Large intestine (tissue), 3 donors: ENCODE measurements at regions not wholly inside any gene's neighbourhood (a gene's known extent, or its start where the extent isn't known, plus 50 kb on each side); places are given as distances from the start of the nearest gene placed in this dataset.
"Not testable (repeated sequence)": the region's sequence is repeated elsewhere in the genome, so short reads cannot be mapped to it uniquely, and the experiment has no call there.

ENCODE experiments used
- DNase-seq, 2 donors: peaks; one replicate each; pipeline versions ENCODE4 v3.0.0 to v3.0.0-alpha.2; 2013
- H3K27ac ChIP-seq: one replicate; pipeline ENCODE4 v1.5.1; 2013; ENCODE audit warnings: low read length
- H3K27me3 ChIP-seq: 2 replicates; pipeline ENCODE4 v1.6.1; 2013; ENCODE audit warnings: low read length; ENCODE audit not compliant: control insufficient read depth, insufficient read depth
- H3K36me3 ChIP-seq: 2 replicates; pipeline ENCODE4 v1.6.1; 2013; ENCODE audit warnings: low read length; ENCODE audit not compliant: control insufficient read depth, insufficient read depth
- H3K4me1 ChIP-seq: one replicate; pipeline ENCODE4 v1.6.1; 2013; ENCODE audit warnings: low read length; ENCODE audit not compliant: control insufficient read depth, insufficient read depth
- H3K4me3 ChIP-seq: one replicate; pipeline ENCODE4 v1.5.1; 2013; ENCODE audit warnings: low read length
- H3K9me3 ChIP-seq: one replicate; pipeline ENCODE4 v1.6.1; 2013; ENCODE audit warnings: mild to moderate bottlenecking, low read depth, low read length, moderate library complexity; ENCODE audit not compliant: control insufficient read depth
- WGBS: methylation state at CpG from one replicate; pipeline ENCODE4 v1.1.5; 2013; ENCODE audit warnings: low lambda C conversion rate; ENCODE audit not compliant: insufficient coverage; 5-methylcytosine and 5-hydroxymethylcytosine counted together

DNA sequence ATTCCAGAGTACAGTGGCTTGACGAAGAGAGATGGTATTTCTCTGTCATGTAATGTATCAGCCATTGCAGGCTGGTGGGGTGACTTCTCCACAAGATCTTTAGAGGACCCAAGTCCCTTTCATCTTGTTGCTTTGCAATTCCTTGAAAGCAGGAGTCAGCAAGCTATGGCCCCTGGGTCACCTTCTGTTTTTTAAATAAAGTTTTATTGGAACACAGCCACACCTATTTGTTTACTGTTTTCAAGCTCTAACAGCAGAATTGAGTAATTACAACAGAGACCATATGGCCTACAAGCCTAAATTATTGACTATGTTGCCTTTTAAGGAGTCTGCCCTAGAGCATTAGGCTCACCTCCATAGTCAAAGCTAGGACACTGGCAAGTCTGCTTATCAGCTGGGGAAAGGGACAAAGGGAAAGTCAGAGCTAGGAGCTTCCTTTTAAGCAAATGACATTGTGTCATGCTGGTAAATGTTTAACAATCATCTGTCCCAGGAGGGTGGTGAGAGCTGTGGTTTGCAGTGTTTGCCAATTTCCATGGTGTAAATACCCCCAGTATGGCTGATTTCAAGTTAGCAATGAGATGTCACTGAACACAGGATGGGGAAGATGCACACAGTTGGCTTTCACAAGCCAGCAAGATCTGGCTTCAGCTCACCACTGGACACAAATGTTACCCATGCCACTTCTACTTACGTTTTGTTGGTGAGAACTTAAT, 87.7 kb upstream of the PWP1 start:
- H3K27me3 ChIP-seq = no peaks in the 10 kb centered on the region
- H3K4me1 ChIP-seq = no peaks in the 10 kb centered on the region
- H3K9me3 ChIP-seq = peaks cover 4% of the 10 kb centered on the region
- no CpG with 5 or more reads among the region's 2 CpGs for WGBS
- DNase-seq = no peak
- no peak overlapping the region for H3K27ac ChIP-seq
- H3K4me3 ChIP-seq = no peak overlapping the region
- H3K36me3 ChIP-seq = no peaks in the 10 kb centered on the region

DNA sequence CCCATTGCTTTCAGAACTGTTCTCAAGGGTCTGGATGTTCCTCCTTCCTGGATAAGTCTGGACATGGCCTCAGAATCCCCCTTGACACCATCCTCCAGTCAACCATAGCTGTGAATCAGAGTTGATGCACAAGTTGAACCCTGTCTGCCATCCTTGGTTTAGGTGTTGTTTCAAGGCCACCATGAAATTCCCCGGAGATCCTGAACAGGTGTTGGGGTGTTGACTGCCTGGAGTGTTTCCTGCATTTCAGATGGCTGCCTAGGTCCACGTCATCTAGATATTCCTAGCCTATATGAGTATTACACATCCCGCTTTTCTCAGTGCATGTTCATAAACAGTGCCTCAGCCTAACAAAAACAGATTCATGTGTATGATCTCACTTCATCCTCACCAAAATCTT, 86.7 kb upstream of the PWP1 start:
- DNase-seq = no peak
- Histone ChIP-seq H3K4me3 (no peak overlapping the region), H3K9me3 (peaks cover 4% of the 10 kb centered on the region), H3K27ac (no peak overlapping the region), H3K4me1 (no peaks in the 10 kb centered on the region), H3K27me3 (no peaks in the 10 kb centered on the region), H3K36me3 (no peaks in the 10 kb centered on the region)
- WGBS = no CpG with 5 or more reads among the region's 3 CpGs

DNA sequence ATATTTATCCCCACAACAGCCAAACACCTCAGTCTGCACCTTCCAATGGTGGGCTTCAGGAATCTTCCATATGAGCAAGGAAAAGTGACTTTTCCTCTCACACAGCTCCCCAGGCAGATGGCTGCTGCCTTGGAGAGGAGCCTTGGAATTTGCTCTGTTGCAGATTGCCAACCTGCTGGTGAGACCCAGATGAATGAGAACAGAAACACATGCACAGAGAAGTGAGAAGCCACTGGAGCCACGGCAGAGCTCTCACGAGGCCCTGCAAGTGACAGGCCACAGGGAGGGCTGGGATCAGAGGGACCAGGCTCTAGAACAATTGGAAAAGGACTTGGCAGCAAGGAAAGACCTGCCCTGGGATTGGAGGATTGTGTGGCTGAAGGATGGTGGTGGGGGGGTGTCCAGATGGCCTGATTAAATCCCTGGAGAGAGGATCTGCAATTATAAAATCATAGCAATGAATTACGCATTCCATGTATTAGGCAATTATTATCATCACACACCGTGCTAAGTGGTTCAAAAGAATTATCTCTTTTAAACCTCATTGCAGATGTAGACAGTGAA, 84.9 kb upstream of the PWP1 start:
- peaks cover 4% of the 10 kb centered on the region for H3K9me3 ChIP-seq
- H3K4me3 ChIP-seq = no peak overlapping the region
- 100% methylated on average over 1 of the region's 4 CpGs for WGBS
- H3K36me3 ChIP-seq = no peaks in the 10 kb centered on the region
- H3K27me3 ChIP-seq = no peaks in the 10 kb centered on the region
- no peak overlapping the region for H3K27ac ChIP-seq
- H3K4me1 ChIP-seq = peaks cover 2% of the 10 kb centered on the region
- DNase-seq = no peak

DNA sequence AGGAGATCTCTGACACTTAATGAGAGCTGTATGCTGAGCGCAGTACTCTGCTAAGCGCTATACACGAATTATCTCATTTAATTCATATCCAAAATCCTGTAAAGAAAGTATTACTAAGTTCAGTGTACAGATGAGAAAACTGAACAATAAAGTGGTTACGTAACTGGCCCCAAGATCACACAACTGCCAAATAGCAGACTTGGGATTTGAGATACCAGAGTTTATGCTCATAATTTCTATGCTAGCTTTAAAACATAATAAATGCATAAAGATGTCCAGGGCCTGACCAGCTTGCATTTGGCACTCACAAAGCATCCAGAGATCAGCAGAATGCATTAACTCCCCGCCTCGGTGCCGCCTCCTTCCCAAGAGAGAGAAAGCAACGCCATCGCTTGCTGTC, 83.2 kb upstream of the PWP1 start:
- no peak for DNase-seq
- WGBS = no CpG with 5 or more reads among the region's 9 CpGs
- Histone ChIP-seq H3K9me3 (peaks cover 4% of the 10 kb centered on the region), H3K27me3 (no peaks in the 10 kb centered on the region), H3K4me1 (peaks cover 8% of the 10 kb centered on the region), H3K4me3 (no peak overlapping the region), H3K27ac (no peak overlapping the region), H3K36me3 (no peaks in the 10 kb centered on the region)

DNA sequence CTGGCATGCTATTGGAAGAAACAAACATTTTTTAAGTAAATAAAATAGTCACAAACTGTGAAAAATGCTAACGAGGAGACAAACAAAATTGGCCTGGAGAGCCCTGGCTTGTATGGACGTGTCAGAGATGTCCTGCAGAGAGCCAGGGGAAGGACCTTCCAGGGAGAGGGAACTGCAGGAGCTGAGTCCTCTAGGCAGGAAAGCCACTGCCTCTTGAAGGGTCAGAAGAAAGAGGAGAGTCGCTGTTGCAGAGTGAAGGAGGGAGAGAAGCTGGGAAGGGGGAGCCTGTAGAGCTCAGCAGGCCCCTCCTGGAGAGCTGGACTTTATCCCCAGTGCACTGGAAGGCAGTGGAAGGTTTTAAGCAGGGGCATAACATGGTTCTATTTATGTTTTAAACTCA, 80.3 kb upstream of the PWP1 start:
- Histone ChIP-seq H3K27me3 (no peaks in the 10 kb centered on the region), H3K36me3 (no peaks in the 10 kb centered on the region), H3K4me3 (no peak overlapping the region), H3K27ac (no peak overlapping the region), H3K9me3 (no peaks in the 10 kb centered on the region), H3K4me1 (peaks cover 8% of the 10 kb centered on the region)
- no peak for DNase-seq
- no CpG with 5 or more reads among the region's 3 CpGs for WGBS

DNA sequence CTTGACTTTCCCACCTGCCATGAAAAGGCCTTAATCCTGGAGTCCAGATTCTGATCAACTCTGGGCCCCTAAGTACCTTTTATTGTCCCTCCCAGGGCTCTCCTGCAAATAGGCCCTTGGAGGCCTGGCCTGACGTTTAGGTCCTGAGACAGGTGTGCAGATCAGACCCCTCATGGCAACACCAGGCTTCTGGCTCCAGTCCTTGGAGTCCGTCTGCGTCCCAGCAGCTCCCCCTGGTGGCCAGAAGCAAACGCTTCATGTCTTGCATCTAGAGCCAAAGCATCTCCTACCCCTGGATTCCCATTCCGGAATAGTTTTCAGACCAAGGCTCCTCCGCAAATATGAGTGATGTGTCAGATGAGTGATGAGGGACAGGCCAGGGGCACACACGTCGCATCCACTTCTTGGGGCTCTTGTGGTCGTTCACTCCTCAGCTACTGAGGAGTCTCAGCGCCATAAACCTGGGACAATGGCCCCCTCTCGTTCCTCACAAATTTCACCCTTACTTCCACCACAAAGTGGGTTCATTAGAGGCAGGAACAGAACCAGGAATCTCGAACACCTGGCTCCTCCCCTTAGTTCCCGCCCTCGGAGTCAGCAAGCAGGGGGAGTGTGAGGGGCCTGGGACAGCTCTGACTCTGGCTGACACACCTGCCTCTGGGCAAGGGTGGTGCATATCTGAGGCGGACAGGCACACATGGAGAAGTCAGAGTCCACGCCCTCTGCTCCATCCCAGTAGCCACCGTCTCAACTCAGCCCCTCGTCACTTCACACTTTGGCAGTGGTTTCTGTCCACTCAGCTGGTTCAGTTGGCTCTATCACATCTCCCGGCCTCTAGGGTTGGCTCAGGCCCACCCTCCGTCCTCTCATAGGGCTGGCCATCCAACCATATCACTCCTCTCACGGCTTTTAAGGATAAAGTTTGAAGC, 77.9 kb upstream of the PWP1 start:
- Histone ChIP-seq H3K4me3 (no peak overlapping the region), H3K4me1 (peaks cover 8% of the 10 kb centered on the region), H3K27me3 (no peaks in the 10 kb centered on the region), H3K9me3 (no peaks in the 10 kb centered on the region), H3K27ac (no peak overlapping the region), H3K36me3 (no peaks in the 10 kb centered on the region)
- peak; percentile 67 to 77 for DNase-seq
- no CpG with 5 or more reads among the region's 21 CpGs for WGBS

DNA sequence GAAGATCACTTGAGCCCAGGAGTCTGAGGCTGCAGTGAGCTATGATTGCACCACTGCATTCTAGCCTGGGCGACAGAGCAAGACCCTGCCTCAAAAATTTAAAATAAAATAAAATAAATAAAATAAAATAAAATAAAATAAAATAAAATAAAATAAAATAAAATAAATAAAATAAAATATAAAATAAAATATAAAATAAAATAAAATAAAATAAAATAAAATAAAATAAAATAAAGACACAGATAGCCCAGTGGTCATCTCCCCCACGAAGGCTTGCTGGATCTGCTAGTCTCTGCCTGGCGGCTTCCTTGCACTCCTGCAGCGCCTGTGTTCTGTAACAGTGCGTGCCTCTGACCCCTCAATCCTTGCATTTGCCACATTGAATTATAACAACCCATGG, 76.8 kb upstream of the PWP1 start:
- no CpG with 5 or more reads among the region's 5 CpGs for WGBS
- H3K4me3 ChIP-seq, DNase-seq, H3K27ac ChIP-seq, H3K4me1 ChIP-seq, H3K36me3 ChIP-seq, H3K9me3 ChIP-seq, H3K27me3 ChIP-seq: not testable (repeated sequence)

DNA sequence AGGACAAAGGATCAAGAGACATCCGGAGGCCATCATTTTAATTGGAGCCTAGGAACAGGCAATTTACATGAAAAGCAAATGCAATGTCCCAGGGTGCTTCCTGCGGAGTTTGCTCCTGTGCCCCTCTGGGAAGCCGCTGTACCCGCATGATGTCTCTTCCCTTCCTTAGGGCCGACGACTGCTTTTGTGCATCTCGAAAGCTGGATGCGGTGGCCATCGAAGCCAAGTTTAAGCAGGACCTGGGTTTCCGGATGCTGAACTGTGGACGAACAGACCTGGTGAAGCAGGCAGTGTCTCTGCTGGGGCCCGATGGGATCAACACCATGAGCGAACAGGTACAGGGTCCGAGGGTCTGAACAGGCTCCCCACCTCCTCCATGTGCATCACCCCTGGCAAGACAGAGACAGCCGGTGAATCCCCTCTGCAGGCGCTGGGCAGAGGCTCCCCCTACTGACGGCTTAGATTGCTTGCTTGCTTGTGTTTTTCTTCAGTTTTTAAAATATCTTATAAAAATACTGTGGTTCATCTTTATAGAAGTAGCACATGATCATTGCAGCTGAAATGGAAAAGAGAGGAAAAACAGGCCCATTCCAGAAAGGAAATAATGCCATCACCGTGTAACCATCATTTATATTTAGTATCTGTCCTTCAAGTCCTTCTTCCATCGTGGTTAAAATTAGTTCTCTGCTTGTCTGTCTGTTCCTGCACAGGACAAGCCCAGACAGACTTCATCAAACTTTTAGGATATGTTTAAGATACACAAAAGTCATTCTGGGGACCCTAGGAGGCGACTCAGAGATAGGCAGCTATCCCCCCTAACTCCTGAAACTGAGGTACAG, 75.4 kb upstream of the PWP1 start:
- Histone ChIP-seq H3K4me1 (peaks cover 8% of the 10 kb centered on the region), H3K36me3 (no peaks in the 10 kb centered on the region), H3K9me3 (no peaks in the 10 kb centered on the region), H3K4me3 (no peak overlapping the region), H3K27me3 (no peaks in the 10 kb centered on the region), H3K27ac (no peak overlapping the region)
- peak in 1 of 2 donors; percentile 17 for DNase-seq
- 0% methylated on average over 2 of the region's 20 CpGs for WGBS

DNA sequence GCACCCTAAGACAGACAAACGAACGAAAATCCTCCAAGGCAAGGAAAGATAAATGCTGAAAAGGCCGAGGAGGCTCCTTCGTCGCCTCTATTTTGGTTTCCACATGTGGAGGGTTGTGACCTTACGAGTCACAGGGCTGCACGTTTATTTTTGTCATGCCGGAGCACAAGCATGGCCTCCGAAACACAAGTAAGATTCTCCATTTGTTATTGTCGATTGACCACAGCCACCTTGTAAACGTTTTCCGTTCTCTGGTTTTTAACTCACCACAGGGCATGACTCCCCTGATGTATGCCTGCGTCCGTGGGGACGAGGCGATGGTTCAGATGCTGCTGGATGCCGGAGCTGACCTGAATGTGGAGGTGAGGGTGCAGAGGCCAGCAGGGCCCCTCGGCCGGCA, 73.1 kb upstream of the PWP1 start:
- no peak for DNase-seq
- H3K4me3 ChIP-seq = no peak overlapping the region
- no peaks in the 10 kb centered on the region for H3K4me1 ChIP-seq
- no peak overlapping the region for H3K27ac ChIP-seq
- H3K27me3 ChIP-seq = no peaks in the 10 kb centered on the region
- H3K36me3 ChIP-seq = no peaks in the 10 kb centered on the region
- no peaks in the 10 kb centered on the region for H3K9me3 ChIP-seq
- WGBS = no CpG with 5 or more reads among the region's 19 CpGs

DNA sequence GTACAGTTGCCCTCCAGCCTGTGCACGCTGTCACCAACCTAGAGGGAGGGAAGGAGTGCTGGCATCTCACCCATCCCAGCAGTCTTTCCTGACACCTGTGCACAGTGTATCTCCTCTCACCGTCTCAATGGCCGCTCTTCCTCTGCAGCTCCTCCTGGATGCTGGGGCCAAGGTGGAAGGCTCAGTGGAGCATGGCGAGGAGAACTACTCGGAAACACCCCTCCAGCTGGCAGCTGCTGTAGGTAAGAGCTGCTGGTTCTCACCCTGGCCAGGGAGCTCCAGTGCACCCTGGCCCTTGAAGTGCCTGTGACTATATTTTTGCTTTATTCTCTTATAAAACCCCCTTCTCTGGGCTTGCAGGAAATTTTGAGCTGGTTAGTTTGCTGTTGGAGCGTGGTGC, 68.7 kb upstream of the PWP1 start:
- no peaks in the 10 kb centered on the region for H3K4me1 ChIP-seq
- H3K27me3 ChIP-seq = no peaks in the 10 kb centered on the region
- no peak for DNase-seq
- H3K36me3 ChIP-seq = peaks cover 5% of the 10 kb centered on the region
- no CpG with 5 or more reads among the region's 6 CpGs for WGBS
- H3K9me3 ChIP-seq = no peaks in the 10 kb centered on the region
- no peak overlapping the region for H3K27ac ChIP-seq
- H3K4me3 ChIP-seq = no peak overlapping the region
